ENCODE measurements at regions not wholly inside any gene's neighbourhood (a gene's known extent, or its start where the extent isn't known, plus 50 kb on each side); places are given as distances from the start of the nearest gene placed in this dataset.

DNA sequence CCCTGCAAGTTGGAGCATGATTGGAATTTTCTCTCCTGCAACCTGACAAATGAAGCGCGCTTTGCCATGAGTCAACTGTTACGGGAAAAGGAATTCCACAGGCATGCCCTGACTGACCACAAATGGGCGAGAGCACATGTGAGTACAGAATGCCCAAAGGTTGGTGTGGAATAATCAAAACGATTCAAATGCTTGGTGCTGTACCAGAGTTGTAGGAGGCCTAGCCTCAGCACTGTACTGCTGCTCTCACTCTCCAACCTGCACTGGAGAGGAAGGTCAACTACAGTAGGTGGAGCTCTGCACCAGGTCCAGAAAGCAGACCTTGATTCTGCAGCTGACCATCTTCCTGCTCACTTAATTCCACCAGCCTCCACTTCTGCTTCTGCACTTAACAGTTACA is 406.9 kb upstream of the ACTBL2 start:
- TF ChIP-seq SUZ12 (IDR thresholded peaks at IDR 0.05; ENCODE audit: extremely low read depth, insufficient read depth, insufficient read length) (no peak), ZNF274 (IDR thresholded peaks at IDR 0.05; ENCODE audit: low read depth, low read length) (no peak), YY1 (IDR thresholded peaks at IDR 0.05; ENCODE audit: insufficient read depth, insufficient read length) (no peak)
